Hepatocyte (in vitro differentiated cells): ENCODE measurements at regions not wholly inside any gene's neighbourhood (a gene's known extent, or its start where the extent isn't known, plus 50 kb on each side); places are given as distances from the start of the nearest gene placed in this dataset.
"Not testable (repeated sequence)": the region's sequence is repeated elsewhere in the genome, so short reads cannot be mapped to it uniquely, and the experiment has no call there.

Experiments
- DNase-seq: peaks from one replicate; pipeline ENCODE4 v3.0.0-alpha.2; 2016; ENCODE audit warnings: low spot score
- H2AFZ ChIP-seq: fragments of 200-600 bp; sonication (generic); 2 replicates; pipeline ENCODE4 v1.6.0; 2016; ENCODE audit warnings: antibody characterized with exemption, mild to moderate bottlenecking
- H3K27ac ChIP-seq: fragments of 200-600 bp; sonication (generic); 2 replicates; pipeline ENCODE4 v1.5.1; 2016; ENCODE audit warnings: mild to moderate bottlenecking
- H3K27me3 ChIP-seq: fragments of 200-600 bp; sonication (generic); 2 replicates; pipeline ENCODE4 v1.6.1; 2016
- H3K36me3 ChIP-seq: fragments of 200-600 bp; sonication (generic); replicated peaks from 2 replicates; pipeline ENCODE4 v1.5.1; 2016; ENCODE audit warnings: low read depth; ENCODE audit not compliant: insufficient read depth
- H3K4me1 ChIP-seq: fragments of 200-600 bp; sonication (generic); 2 replicates; pipeline ENCODE4 v1.5.1; 2016; ENCODE audit warnings: mild to moderate bottlenecking, moderate library complexity; ENCODE audit not compliant: insufficient read depth
- H3K4me2 ChIP-seq: fragments of 200-600 bp; sonication (generic); 2 replicates; pipeline ENCODE4 v1.6.0; 2016
- H3K4me3 ChIP-seq: fragments of 200-600 bp; sonication (generic); 2 replicates; pipeline ENCODE4 v1.5.1; 2016; ENCODE audit warnings: mild to moderate bottlenecking
- H3K79me2 ChIP-seq: fragments of 200-600 bp; sonication (generic); 2 replicates; pipeline ENCODE4 v1.6.0; 2017; ENCODE audit warnings: mild to moderate bottlenecking
- H3K9me2 ChIP-seq: fragments of 200-600 bp; sonication (generic); replicated peaks from 2 replicates; pipeline ENCODE4 v1.6.0; 2017; ENCODE audit warnings: mild to moderate bottlenecking; ENCODE audit not compliant: insufficient read depth
- H3K9me3 ChIP-seq: fragments of 200-600 bp; sonication (generic); 2 replicates; pipeline ENCODE4 v1.5.1; 2016; ENCODE audit warnings: low read depth, mild to moderate bottlenecking
- H4K20me1 ChIP-seq: fragments of 200-600 bp; sonication (generic); 2 replicates; pipeline ENCODE4 v1.6.0; 2016; ENCODE audit warnings: mild to moderate bottlenecking; ENCODE audit not compliant: insufficient read depth, poor library complexity, severe bottlenecking
- EZH2 ChIP-seq: fragments of 200-600 bp; sonication (generic); IDR thresholded peaks from 2 replicates; pipeline ENCODE4 v1.6.1; 2016; ENCODE audit warnings: antibody characterized with exemption, mild to moderate bottlenecking, borderline replicate concordance
- EZH2phosphoT487 ChIP-seq: fragments of 200-600 bp; sonication (generic); IDR thresholded peaks from one replicate; pipeline ENCODE4 v1.6.1; 2018; ENCODE audit warnings: antibody characterized with exemption, mild to moderate bottlenecking, low read depth, moderate library complexity; ENCODE audit not compliant: unreplicated experiment, severe bottlenecking
- WGBS: methylation state at CpG from one replicate; pipeline ENCODE4 v1.1.6; 2016; ENCODE audit warnings: low lambda C conversion rate; ENCODE audit errors: missing lambda C conversion rate; 5-methylcytosine and 5-hydroxymethylcytosine counted together
- TF ChIP-seq, protein P1 (sequence below): fragments of 200-600 bp; sonication (generic); IDR thresholded peaks from 2 replicates; pipeline ENCODE4 v1.5.1; 2016; ENCODE audit warnings: antibody characterized with exemption, mild to moderate bottlenecking; ENCODE audit not compliant: poor library complexity

DNA sequence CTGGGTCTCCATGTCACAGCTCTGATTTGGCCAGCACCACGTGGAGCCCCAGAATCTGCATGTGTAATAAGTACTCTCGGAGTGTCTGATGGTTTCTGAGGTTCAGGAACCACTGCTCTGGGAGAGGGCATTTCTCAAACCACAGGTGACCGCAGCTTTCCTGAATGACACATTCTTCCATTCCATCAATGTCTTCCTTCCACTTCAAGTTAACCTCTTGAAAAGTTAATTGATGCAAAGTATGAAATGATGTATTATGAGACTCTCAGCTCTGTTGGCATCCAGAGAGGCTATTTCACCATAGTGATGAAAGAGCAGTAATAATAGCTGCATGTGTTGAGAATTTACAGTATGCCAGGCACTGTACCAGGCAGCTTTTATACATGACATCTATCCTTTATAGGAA lies 61.3 kb upstream of the CRIM1 start:
- H3K27ac ChIP-seq: no peak overlapping the region
- H3K27me3 ChIP-seq: no peaks in the 10 kb centered on the region
- no peak overlapping the region for H3K4me2 ChIP-seq
- no peaks in the 10 kb centered on the region for H3K4me1 ChIP-seq
- no peaks in the 10 kb centered on the region for H3K79me2 ChIP-seq
- no peaks in the 10 kb centered on the region for H3K36me3 ChIP-seq
- H3K9me2 ChIP-seq: no peaks in the 10 kb centered on the region
- H4K20me1 ChIP-seq: no peaks in the 10 kb centered on the region
- no peak overlapping the region for H2AFZ ChIP-seq
- no peaks in the 10 kb centered on the region for H3K9me3 ChIP-seq
- no peak overlapping the region for H3K4me3 ChIP-seq
- no peak for TF ChIP-seq EZH2phosphoT487
- WGBS: 85% methylated on average over 3 of the region's 3 CpGs
- DNase-seq: no peak

DNA sequence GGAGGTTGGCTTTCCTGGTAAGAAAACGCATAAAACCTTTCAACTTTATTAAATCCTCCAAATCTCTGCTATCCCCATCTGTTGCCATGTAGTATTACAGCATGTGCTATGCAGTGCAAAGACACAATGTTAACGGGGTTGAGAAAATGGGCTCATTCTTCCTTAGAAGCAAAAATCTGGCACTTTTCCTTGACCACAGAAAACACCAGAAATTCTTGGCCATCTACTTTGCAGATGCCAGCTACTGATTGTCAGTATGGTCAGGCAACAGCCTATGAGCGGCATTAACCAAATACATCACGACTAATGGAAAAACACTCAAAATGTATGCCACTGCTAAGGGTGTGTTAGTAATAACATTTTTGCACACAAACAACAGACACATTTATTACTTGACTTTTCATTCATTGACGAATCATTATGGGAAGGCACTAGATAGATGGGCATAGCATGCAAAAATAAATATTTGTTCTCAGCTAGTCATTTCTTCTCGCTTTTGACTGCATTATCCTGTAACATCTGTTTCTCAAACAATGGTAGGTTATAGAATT lies 65.2 kb upstream of the CRIM1 start:
- Histone ChIP-seq H4K20me1 (no peaks in the 10 kb centered on the region), H3K79me2 (no peaks in the 10 kb centered on the region), H3K4me3 (no peak overlapping the region), H3K4me1 (no peaks in the 10 kb centered on the region), H3K9me2 (no peaks in the 10 kb centered on the region), H3K27ac (no peak overlapping the region), H3K36me3 (no peaks in the 10 kb centered on the region), H3K4me2 (no peak overlapping the region), H2AFZ (no peak overlapping the region), H3K9me3 (no peaks in the 10 kb centered on the region), H3K27me3 (no peaks in the 10 kb centered on the region)
- no peak for DNase-seq
- 89% methylated on average over 6 of the region's 6 CpGs for WGBS
- TF ChIP-seq EZH2 (no peak), EZH2phosphoT487 (no peak)
- TF ChIP-seq, protein P1, sequence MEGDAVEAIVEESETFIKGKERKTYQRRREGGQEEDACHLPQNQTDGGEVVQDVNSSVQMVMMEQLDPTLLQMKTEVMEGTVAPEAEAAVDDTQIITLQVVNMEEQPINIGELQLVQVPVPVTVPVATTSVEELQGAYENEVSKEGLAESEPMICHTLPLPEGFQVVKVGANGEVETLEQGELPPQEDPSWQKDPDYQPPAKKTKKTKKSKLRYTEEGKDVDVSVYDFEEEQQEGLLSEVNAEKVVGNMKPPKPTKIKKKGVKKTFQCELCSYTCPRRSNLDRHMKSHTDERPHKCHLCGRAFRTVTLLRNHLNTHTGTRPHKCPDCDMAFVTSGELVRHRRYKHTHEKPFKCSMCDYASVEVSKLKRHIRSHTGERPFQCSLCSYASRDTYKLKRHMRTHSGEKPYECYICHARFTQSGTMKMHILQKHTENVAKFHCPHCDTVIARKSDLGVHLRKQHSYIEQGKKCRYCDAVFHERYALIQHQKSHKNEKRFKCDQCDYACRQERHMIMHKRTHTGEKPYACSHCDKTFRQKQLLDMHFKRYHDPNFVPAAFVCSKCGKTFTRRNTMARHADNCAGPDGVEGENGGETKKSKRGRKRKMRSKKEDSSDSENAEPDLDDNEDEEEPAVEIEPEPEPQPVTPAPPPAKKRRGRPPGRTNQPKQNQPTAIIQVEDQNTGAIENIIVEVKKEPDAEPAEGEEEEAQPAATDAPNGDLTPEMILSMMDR: no peak

DNA sequence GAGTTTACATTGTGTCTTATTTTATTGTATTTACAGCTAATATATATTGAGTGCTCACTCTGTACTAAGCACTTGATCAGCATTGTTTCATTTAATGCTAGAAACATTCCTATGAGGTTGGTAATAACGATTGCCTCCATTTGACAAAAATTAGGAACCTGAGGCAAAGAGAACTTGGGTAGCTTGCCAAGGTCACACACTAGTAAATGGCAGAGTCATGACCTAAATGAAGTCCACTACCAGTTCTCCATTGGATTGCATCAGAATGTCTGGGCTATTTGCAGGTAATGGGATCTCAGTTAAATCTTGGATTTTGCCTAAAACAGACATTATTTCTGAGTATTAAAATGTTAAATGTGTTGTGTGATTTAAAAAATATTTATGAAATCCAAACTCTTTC lies 65.8 kb upstream of the CRIM1 start:
- Histone ChIP-seq H3K79me2 (no peaks in the 10 kb centered on the region), H3K4me2 (no peak overlapping the region), H3K27ac (no peak overlapping the region), H3K4me3 (no peak overlapping the region), H4K20me1 (no peaks in the 10 kb centered on the region), H2AFZ (no peak overlapping the region), H3K9me3 (no peaks in the 10 kb centered on the region), H3K4me1 (no peaks in the 10 kb centered on the region), H3K9me2 (no peaks in the 10 kb centered on the region), H3K36me3 (no peaks in the 10 kb centered on the region), H3K27me3 (no peaks in the 10 kb centered on the region)
- TF ChIP-seq EZH2phosphoT487: no peak
- TF ChIP-seq EZH2: no peak
- TF ChIP-seq, protein P1: no peak
- no peak for DNase-seq
- WGBS: 89% methylated on average over 1 of the region's 1 CpG

DNA sequence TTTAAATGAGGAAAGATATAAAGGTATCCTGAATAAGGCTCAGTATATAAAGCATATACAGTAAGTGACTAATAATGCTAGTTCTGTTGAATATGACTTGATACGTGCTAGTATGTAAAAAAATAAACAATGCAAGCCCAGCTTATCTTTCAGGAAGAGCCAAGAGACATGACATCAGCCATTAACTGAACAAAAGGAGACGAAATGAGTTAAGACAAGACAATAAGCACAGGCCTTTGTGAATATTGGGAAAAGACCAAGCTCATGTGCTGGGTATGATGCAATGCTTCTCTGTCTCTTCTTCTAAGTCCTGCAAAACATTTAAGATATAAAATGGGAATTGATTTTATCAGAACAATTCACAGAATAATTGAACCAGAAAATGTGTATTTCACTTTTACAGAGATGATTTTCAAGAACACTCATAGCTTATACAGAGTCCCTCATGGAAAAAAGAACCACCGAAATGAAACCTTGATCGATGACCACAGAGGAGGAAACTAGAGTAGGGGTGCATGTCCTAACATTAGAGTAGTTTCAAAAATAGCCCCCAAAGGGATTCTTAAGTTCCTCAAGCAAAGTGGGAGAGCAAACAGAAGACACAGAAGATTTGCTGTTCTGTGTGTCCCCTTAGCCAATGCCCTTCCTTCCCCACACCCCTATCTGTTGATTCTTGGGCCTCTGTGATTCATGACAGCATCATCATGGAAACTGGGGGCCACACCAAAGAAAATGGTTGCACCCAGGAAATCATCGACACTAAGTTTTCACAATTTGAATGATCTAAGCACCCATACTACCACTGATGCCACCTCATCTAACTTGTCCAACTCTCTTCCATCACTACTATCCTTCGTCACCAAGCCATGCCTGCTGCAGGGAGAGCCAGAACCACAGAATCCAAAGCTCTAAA lies 68.0 kb upstream of the CRIM1 start:
- no peaks in the 10 kb centered on the region for H3K36me3 ChIP-seq
- no peak overlapping the region for H3K27ac ChIP-seq
- no peak overlapping the region for H3K4me2 ChIP-seq
- DNase-seq: no peak
- H3K27me3 ChIP-seq: no peaks in the 10 kb centered on the region
- no peak overlapping the region for H3K4me3 ChIP-seq
- TF ChIP-seq EZH2 (no peak), EZH2phosphoT487 (no peak)
- TF ChIP-seq, protein P1: no peak
- 88% methylated on average over 6 of the region's 6 CpGs for WGBS
- no peak overlapping the region for H2AFZ ChIP-seq
- H3K79me2 ChIP-seq: no peaks in the 10 kb centered on the region
- H4K20me1 ChIP-seq: no peaks in the 10 kb centered on the region
- no peaks in the 10 kb centered on the region for H3K9me3 ChIP-seq
- no peaks in the 10 kb centered on the region for H3K9me2 ChIP-seq
- no peaks in the 10 kb centered on the region for H3K4me1 ChIP-seq

DNA sequence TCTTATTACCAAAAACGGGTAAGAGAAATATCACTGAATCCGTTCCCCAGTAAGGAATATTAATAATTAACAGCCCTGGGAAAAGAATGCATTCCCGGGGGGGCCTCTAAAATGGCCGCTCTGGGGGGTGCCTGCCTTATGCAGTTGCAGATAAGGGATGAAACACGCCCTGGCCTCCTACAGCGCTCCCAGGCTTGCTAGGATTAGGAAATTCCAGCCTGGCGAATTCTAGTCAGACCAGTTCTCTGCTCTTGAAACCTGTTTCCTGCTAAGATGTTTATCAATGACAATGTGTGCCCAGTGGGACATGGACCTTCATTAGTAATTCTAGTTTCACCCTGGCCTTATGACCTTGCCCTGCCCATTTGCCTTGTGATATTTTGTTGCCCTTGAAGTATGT lies 76.1 kb upstream of the CRIM1 start:
- not testable (repeated sequence) for H3K79me2 ChIP-seq, H3K4me2 ChIP-seq, H3K27ac ChIP-seq, H3K4me3 ChIP-seq, H4K20me1 ChIP-seq, H2AFZ ChIP-seq, DNase-seq, H3K9me2 ChIP-seq, H3K9me3 ChIP-seq, H3K27me3 ChIP-seq, H3K4me1 ChIP-seq, H3K36me3 ChIP-seq
- 75% methylated on average over 7 of the region's 7 CpGs for WGBS
